ENCODE measurements at regions not wholly inside any gene's neighbourhood (a gene's known extent, or its start where the extent isn't known, plus 50 kb on each side); places are given as distances from the start of the nearest gene placed in this dataset.

DNA sequence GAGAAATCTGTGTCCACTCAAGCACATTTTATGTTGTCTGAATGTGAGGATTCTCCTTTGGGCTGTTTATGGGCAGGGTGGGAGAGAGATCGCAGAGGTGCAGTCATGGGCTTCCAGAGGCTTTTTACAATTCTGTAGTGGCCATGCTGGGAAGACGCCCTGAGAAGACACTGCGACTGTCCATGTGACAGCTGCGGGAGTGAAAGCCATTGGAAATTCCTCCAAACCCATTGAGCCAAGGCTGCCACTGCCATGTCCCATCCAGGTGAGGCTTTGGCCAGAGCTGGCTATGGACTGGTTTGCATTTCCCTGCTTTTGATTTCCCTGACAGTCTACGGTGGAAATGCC, 216.9 kb upstream of the ECI2 start:
- TF ChIP-seq, protein P1, sequence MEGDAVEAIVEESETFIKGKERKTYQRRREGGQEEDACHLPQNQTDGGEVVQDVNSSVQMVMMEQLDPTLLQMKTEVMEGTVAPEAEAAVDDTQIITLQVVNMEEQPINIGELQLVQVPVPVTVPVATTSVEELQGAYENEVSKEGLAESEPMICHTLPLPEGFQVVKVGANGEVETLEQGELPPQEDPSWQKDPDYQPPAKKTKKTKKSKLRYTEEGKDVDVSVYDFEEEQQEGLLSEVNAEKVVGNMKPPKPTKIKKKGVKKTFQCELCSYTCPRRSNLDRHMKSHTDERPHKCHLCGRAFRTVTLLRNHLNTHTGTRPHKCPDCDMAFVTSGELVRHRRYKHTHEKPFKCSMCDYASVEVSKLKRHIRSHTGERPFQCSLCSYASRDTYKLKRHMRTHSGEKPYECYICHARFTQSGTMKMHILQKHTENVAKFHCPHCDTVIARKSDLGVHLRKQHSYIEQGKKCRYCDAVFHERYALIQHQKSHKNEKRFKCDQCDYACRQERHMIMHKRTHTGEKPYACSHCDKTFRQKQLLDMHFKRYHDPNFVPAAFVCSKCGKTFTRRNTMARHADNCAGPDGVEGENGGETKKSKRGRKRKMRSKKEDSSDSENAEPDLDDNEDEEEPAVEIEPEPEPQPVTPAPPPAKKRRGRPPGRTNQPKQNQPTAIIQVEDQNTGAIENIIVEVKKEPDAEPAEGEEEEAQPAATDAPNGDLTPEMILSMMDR (conservative IDR thresholded peaks at IDR 0.05; ENCODE audit: low read length), result no peak
- no peak for TF ChIP-seq EZH2phosphoT487 (IDR thresholded peaks at IDR 0.05; ENCODE audit: borderline replicate concordance, low read depth, low read length)
